ENCODE measurements at regions not wholly inside any gene's neighbourhood (a gene's known extent, or its start where the extent isn't known, plus 50 kb on each side); places are given as distances from the start of the nearest gene placed in this dataset.

DNA sequence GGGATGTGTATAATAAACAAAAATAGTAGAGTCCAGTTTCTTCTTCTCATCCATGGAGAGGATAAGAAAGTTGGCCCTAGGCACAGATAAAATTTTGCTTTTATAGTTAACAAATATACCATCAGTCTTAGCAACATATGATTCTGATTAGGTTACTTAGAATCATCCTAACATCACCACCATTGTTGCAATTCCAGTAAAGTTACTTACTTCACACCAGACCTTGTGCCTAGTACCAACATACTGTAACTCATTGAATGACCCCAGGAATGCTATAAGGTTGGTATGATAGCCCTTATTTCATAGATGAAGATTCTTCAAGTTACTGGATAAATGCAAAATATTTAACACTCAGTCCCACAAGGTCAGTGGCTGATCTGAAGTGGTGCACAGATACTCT lies 183.8 kb upstream of the ATP2B1 start:
- no peak for FAIRE-seq

DNA sequence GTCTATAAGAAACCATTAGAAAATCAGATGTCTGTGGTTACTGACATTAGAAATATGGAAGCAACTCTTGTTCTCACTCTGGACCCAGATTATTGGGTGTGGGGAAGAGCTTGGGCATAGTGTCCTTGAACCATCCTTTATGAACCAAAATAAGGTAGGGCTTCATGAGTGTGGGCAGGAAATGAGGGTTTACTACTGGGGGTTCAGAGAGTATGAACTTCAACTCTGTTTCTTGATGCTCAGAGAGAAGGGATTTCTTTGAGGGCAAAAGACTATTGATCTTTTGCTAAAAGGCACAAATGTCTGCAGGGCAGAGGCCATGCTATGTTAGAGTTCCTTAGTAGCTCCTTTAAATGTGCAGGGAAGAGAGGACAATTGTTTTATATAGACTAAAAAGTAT lies 183.3 kb upstream of the ATP2B1 start:
- DNase-seq (ENCODE audit: insufficient read length, low spot score) (no peak), FAIRE-seq (no peak)
- TF ChIP-seq, protein P1, sequence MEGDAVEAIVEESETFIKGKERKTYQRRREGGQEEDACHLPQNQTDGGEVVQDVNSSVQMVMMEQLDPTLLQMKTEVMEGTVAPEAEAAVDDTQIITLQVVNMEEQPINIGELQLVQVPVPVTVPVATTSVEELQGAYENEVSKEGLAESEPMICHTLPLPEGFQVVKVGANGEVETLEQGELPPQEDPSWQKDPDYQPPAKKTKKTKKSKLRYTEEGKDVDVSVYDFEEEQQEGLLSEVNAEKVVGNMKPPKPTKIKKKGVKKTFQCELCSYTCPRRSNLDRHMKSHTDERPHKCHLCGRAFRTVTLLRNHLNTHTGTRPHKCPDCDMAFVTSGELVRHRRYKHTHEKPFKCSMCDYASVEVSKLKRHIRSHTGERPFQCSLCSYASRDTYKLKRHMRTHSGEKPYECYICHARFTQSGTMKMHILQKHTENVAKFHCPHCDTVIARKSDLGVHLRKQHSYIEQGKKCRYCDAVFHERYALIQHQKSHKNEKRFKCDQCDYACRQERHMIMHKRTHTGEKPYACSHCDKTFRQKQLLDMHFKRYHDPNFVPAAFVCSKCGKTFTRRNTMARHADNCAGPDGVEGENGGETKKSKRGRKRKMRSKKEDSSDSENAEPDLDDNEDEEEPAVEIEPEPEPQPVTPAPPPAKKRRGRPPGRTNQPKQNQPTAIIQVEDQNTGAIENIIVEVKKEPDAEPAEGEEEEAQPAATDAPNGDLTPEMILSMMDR (IDR thresholded peaks at IDR 0.05; ENCODE audit: insufficient read depth, missing control alignments) = no peak

More for the DNA sequence above, 183.8 kb upstream of the ATP2B1 start:
- no peak for DNase-seq (ENCODE audit: insufficient read length, low spot score)
- TF ChIP-seq, protein P1 (IDR thresholded peaks at IDR 0.05; ENCODE audit: insufficient read depth, missing control alignments) = no peak

DNA sequence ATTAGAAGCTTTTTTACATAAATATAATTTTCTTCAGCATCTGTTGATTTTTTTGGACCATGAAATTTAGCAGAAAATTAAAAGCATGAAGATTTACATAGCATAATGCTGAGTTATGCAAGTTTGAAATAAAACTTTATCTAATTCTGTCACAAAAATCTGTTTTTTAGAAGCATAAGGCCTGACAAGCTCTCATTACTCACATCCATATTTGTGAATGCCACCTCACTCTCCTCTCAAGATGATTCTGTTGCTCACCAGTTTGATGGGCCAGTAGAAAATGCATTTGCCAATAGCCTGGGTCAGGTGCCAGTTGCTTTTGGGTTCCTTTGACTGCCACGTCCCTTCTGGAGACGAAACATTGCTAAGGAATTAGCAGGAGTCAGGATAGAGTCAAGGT lies 181.5 kb upstream of the ATP2B1 start:
- DNase-seq (ENCODE audit: insufficient read length, low spot score) (no peak), FAIRE-seq (no peak)
- TF ChIP-seq, protein P1 (IDR thresholded peaks at IDR 0.05; ENCODE audit: insufficient read depth, missing control alignments) = no peak

DNA sequence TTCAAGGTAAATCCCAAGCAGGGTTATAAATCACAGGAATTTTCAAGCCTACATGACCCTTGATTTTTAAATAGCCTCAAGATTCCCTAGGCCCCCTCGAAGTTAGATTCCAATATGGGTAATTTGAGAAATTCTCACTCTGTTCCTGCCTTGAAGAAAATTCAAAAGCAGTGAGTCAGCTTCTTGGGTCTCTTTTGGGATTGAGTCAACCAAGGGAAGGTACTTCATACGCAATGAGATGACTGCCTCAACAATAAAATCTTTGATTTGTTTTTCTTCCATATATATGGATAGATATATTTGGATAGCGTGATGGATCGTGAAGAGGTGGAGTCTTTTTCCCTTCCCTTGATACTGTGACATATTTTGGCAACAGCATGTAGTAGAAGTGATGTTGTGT lies 180.4 kb upstream of the ATP2B1 start:
- no peak for DNase-seq (ENCODE audit: insufficient read length, low spot score)
- FAIRE-seq = no peak
- TF ChIP-seq, protein P1 (IDR thresholded peaks at IDR 0.05; ENCODE audit: insufficient read depth, missing control alignments) = no peak

DNA sequence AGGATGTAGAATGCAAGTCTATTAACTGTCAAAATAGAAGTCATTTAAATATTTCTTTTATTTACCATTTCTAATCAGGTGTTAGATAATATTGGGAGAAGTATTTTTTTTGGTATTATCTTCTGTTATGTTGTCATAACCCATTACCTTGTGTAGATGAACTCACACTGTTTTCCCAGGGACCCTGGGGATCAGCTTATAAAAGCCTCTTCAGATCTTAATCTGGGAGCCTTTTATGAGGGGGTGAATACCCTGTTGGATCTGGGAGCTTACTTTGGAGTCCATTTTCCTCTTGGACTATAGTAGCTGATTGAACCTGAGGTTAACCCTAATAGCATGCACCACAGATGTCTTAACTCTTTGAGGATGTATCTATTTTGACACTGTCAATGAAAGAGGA lies 176.3 kb upstream of the ATP2B1 start:
- TF ChIP-seq, protein P1 (IDR thresholded peaks at IDR 0.05; ENCODE audit: insufficient read depth, missing control alignments) = no peak
- FAIRE-seq (no peak), DNase-seq (ENCODE audit: insufficient read length, low spot score) (no peak)

DNA sequence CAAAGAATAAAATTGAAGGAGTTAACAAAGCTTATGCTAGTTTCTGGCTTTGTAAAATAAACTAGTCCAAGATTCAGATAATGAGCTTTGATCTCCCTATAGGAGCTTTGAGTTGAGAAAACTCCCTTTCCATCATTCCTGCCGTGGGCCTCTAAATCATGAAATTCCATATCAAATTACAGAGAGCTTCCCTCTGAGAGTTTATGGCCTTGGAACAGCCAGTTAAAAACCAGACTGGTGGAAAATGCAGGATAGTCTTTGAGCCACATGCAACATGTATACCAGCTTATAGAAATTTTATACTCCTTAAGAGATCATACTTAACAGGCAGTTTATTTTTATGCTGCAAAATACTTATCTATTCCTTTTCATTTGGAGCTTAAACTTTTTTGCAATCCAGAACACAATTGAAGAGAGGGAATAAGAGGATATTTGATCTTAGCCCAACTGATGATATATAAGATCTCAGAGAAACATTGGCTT lies 175.8 kb upstream of the ATP2B1 start:
- TF ChIP-seq, protein P1 (IDR thresholded peaks at IDR 0.05; ENCODE audit: insufficient read depth, missing control alignments) = no peak
- no peak for DNase-seq (ENCODE audit: insufficient read length, low spot score)
- no peak for FAIRE-seq

DNA sequence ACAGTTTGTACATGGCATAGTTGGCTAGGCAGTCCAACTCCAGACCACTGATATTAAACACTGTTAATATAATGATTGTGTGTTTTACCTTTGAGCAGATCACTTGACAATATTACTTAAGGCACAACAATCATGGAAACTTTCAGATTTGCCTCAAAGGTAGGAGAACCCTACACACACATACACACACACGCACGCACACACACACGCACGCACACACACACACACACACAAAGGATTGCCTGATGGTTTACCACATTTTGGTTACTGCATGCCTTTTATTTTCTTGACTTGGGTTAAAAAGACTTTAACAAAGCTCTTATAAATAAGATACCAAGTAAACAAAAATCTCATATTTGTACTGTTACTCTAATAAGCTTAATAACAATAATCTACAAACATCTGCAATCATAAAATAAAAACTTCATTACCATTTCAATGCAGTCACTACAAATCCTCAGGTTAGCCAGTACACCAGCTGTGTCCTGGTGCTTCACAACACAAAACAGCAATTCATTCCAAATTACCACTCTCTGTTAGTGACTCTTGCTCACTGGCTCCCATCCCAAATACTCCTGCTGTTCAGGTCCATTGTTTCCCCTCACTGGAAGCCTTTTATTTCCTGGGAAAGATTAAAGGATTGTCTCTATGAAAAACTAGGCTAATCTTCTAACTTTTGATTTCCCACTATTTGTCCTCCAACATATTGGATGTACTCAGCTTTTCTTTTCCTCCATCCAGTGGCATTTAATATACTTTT lies 175.2 kb upstream of the ATP2B1 start:
- no peak for DNase-seq (ENCODE audit: insufficient read length, low spot score)
- no peak for FAIRE-seq
- TF ChIP-seq, protein P1 (IDR thresholded peaks at IDR 0.05; ENCODE audit: insufficient read depth, missing control alignments) = no peak

Data from D721Med (cell line).